A549 (cell line): ENCODE measurements at regions not wholly inside any gene's neighbourhood (a gene's known extent, or its start where the extent isn't known, plus 50 kb on each side); places are given as distances from the start of the nearest gene placed in this dataset.

Experiments
- BHLHE40 ChIP-seq: IDR thresholded peaks from 2 replicates; pipeline ENCODE4 v1.6.1; 2012; ENCODE audit warnings: low read depth, low read length, inconsistent platforms
- CEBPB ChIP-seq, 2 experiments: fragments of >200 bp in 1 of 2; sonication (Bioruptor Twin) in 1 of 2; formaldehyde crosslinking in 1 of 2; IDR thresholded peaks; 2 replicates each; pipeline ENCODE4 v1.6.1; 2012 to 2016
- EP300 ChIP-seq, 2 experiments: fragments of >200 bp; sonication (Bioruptor Twin); formaldehyde crosslinking; IDR thresholded peaks; 2 replicates in 1 of 2; 3 replicates in 1 of 2; pipeline ENCODE4 v1.6.1; 2016 to 2017
- FOSL2 ChIP-seq, 2 experiments: fragments of 450-650 bp in 1 of 2; fragments of >200 bp in 1 of 2; sonication (Bioruptor Twin) in 1 of 2; formaldehyde crosslinking; IDR thresholded peaks; 2 replicates each; pipeline versions ENCODE4 v1.5.0 to v1.6.1; 2016 to 2020; ENCODE audit warnings: mild to moderate bottlenecking in 1 of 2, moderate library complexity in 1 of 2
- GATA3 ChIP-seq: IDR thresholded peaks from 2 replicates; pipeline ENCODE4 v1.6.1; 2012; ENCODE audit warnings: borderline replicate concordance
- KDM1A ChIP-seq: fragments of 200-600 bp; sonication (generic); IDR thresholded peaks from 2 replicates; pipeline ENCODE4 v1.6.1; 2016; ENCODE audit warnings: low read depth, mild to moderate bottlenecking
- MAFK ChIP-seq: fragments of 450-650 bp; IDR thresholded peaks from 2 replicates; pipeline ENCODE4 v1.6.1; 2014; ENCODE audit not compliant: partially characterized antibody
- NFE2L2 ChIP-seq: fragments of 150-350 bp; conservative IDR thresholded peaks from 2 replicates; pipeline ENCODE4 v1.6.1; 2014; ENCODE audit warnings: low read length
- POLR2A ChIP-seq: IDR thresholded peaks from 2 replicates; pipeline ENCODE4 v1.6.1; 2012; ENCODE audit warnings: mild to moderate bottlenecking, low read length
- TF ChIP-seq, protein P1 (sequence below): fragments of 250-450 bp; sonication (Bioruptor Pico); IDR thresholded peaks from 2 replicates; pipeline ENCODE4 v1.5.0; 2021; ENCODE audit warnings: mild to moderate bottlenecking, moderate library complexity, borderline replicate concordance
- TF ChIP-seq, protein P2 (sequence below): IDR thresholded peaks from 2 replicates; pipeline ENCODE4 v1.6.1; 2012
- TF ChIP-seq, protein P3 (sequence below): fragments of >200 bp; sonication (Bioruptor Twin); formaldehyde crosslinking; IDR thresholded peaks from 3 replicates; pipeline ENCODE4 v1.5.1; 2016
- TF ChIP-seq, protein P4 (sequence below): fragments of 200-600 bp; sonication (generic); IDR thresholded peaks from 2 replicates; pipeline ENCODE4 v1.6.1; 2016; ENCODE audit warnings: antibody characterized with exemption, mild to moderate bottlenecking, moderate library complexity

DNA sequence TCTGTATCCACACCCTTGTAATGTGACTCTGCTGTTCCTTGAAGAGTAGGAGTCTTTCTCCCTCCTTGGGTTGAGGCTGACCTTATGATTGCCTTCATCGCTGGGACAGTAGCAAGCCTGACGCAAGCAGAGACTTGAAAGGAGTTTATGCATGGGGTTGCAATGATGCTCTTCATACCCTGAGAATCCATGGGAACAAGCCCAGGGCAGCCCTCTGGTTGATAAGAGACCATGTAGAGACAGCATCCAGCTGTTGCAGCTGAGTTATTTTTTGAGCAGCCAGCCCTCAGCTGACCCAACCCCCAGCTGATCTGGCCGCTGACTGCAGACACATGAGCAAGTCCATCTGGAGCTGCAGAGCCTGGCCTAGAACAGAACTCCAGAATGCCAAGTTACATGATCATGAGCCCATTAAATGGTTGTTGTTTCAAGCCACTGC is 60.6 kb upstream of the ARNT2 start:
- TF ChIP-seq CEBPB (IDR thresholded peaks at IDR 0.05), result no peak
- TF ChIP-seq POLR2A, result no peak
- TF ChIP-seq KDM1A, result no peak
- TF ChIP-seq, protein P1, sequence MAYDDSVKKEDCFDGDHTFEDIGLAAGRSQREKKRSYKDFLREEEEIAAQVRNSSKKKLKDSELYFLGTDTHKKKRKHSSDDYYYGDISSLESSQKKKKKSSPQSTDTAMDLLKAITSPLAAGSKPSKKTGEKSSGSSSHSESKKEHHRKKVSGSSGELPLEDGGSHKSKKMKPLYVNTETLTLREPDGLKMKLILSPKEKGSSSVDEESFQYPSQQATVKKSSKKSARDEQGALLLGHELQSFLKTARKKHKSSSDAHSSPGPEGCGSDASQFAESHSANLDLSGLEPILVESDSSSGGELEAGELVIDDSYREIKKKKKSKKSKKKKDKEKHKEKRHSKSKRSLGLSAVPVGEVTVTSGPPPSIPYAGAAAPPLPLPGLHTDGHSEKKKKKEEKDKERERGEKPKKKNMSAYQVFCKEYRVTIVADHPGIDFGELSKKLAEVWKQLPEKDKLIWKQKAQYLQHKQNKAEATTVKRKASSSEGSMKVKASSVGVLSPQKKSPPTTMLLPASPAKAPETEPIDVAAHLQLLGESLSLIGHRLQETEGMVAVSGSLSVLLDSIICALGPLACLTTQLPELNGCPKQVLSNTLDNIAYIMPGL (CRISPR knock-in tag), result no peak
- no peak for TF ChIP-seq MAFK
- TF ChIP-seq, protein P2, sequence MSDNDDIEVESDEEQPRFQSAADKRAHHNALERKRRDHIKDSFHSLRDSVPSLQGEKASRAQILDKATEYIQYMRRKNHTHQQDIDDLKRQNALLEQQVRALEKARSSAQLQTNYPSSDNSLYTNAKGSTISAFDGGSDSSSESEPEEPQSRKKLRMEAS, result no peak
- TF ChIP-seq, protein P3, sequence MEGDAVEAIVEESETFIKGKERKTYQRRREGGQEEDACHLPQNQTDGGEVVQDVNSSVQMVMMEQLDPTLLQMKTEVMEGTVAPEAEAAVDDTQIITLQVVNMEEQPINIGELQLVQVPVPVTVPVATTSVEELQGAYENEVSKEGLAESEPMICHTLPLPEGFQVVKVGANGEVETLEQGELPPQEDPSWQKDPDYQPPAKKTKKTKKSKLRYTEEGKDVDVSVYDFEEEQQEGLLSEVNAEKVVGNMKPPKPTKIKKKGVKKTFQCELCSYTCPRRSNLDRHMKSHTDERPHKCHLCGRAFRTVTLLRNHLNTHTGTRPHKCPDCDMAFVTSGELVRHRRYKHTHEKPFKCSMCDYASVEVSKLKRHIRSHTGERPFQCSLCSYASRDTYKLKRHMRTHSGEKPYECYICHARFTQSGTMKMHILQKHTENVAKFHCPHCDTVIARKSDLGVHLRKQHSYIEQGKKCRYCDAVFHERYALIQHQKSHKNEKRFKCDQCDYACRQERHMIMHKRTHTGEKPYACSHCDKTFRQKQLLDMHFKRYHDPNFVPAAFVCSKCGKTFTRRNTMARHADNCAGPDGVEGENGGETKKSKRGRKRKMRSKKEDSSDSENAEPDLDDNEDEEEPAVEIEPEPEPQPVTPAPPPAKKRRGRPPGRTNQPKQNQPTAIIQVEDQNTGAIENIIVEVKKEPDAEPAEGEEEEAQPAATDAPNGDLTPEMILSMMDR, result no peak
- no peak for TF ChIP-seq NFE2L2
- TF ChIP-seq BHLHE40, result no peak
- TF ChIP-seq, protein P4, sequence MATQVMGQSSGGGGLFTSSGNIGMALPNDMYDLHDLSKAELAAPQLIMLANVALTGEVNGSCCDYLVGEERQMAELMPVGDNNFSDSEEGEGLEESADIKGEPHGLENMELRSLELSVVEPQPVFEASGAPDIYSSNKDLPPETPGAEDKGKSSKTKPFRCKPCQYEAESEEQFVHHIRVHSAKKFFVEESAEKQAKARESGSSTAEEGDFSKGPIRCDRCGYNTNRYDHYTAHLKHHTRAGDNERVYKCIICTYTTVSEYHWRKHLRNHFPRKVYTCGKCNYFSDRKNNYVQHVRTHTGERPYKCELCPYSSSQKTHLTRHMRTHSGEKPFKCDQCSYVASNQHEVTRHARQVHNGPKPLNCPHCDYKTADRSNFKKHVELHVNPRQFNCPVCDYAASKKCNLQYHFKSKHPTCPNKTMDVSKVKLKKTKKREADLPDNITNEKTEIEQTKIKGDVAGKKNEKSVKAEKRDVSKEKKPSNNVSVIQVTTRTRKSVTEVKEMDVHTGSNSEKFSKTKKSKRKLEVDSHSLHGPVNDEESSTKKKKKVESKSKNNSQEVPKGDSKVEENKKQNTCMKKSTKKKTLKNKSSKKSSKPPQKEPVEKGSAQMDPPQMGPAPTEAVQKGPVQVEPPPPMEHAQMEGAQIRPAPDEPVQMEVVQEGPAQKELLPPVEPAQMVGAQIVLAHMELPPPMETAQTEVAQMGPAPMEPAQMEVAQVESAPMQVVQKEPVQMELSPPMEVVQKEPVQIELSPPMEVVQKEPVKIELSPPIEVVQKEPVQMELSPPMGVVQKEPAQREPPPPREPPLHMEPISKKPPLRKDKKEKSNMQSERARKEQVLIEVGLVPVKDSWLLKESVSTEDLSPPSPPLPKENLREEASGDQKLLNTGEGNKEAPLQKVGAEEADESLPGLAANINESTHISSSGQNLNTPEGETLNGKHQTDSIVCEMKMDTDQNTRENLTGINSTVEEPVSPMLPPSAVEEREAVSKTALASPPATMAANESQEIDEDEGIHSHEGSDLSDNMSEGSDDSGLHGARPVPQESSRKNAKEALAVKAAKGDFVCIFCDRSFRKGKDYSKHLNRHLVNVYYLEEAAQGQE, result no peak
- no peak for TF ChIP-seq EP300 (IDR thresholded peaks at IDR 0.05)
- no peak for TF ChIP-seq FOSL2 (IDR thresholded peaks at IDR 0.05)
- no peak for TF ChIP-seq FOSL2 (CRISPR knock-in tag; IDR thresholded peaks at IDR 0.05)
- no peak for TF ChIP-seq GATA3
